Aorta (tissue), 5 donors: ENCODE measurements at regions not wholly inside any gene's neighbourhood (a gene's known extent, or its start where the extent isn't known, plus 50 kb on each side); places are given as distances from the start of the nearest gene placed in this dataset.

ENCODE experiments used
- ATAC-seq: fragments of 200-7000 bp; cut with Tn5 transposase; one replicate; pipeline ENCODE4 v1.9.1; 2022; ENCODE audit warnings: moderate library complexity; ENCODE audit not compliant: low FRiP score
- DNase-seq, 2 donors: peaks; one replicate each; pipeline ENCODE4 v3.0.0-alpha.2; 2020
- H3K27ac ChIP-seq, 2 donors: one replicate each; pipeline ENCODE4 v1.5.1; 2013; ENCODE audit warnings: low read length in 2 of 2, mild to moderate bottlenecking in 2 of 2, moderate library complexity in 2 of 2, control low read depth in 1 of 2, inconsistent platforms in 1 of 2, low read depth in 1 of 2
- H3K27me3 ChIP-seq, 2 donors: one replicate each; pipeline ENCODE4 v1.6.1; 2013; ENCODE audit warnings: control low read depth in 1 of 2, low read length in 1 of 2, mild to moderate bottlenecking in 1 of 2, moderate library complexity in 1 of 2; ENCODE audit not compliant: insufficient read depth in 2 of 2, control insufficient read depth in 1 of 2
- H3K36me3 ChIP-seq, 2 donors: one replicate each; pipeline ENCODE4 v1.6.1; 2013; ENCODE audit warnings: control low read depth in 1 of 2, low read length in 1 of 2, mild to moderate bottlenecking in 1 of 2; ENCODE audit not compliant: insufficient read depth in 2 of 2, control insufficient read depth in 1 of 2
- H3K4me1 ChIP-seq, 2 donors: one replicate each; pipeline ENCODE4 v1.6.1; 2013; ENCODE audit warnings: low read length in 2 of 2, control low read depth in 1 of 2, mild to moderate bottlenecking in 1 of 2, moderate library complexity in 1 of 2; ENCODE audit not compliant: insufficient read depth in 2 of 2, control insufficient read depth in 1 of 2
- H3K4me3 ChIP-seq, 2 donors: one replicate each; pipeline ENCODE4 v1.5.1; 2013; ENCODE audit warnings: low read length in 2 of 2, control low read depth in 1 of 2, mild to moderate bottlenecking in 1 of 2
- H3K9me3 ChIP-seq: one replicate; pipeline ENCODE4 v1.6.1; 2013; ENCODE audit warnings: mild to moderate bottlenecking, low read length; ENCODE audit not compliant: control insufficient read depth
- WGBS, 2 donors: extraction: QIAGEN DNeasy Blood & Tissue Kit; methylation state at CpG; one replicate each; pipeline ENCODE4 v1.1.7; 2013; 5-methylcytosine and 5-hydroxymethylcytosine counted together
- intact Hi-C, 2 donors: fragments of 100-400 bp; cut with DNase I; formaldehyde crosslinking; loops; one replicate each; pipeline versions ENCODE4 v1.14.2 to v1.15.0; 2022
- donor health status: healthy with polysubstance abuse.
- donor health status: Bipolar disorder and iron deficiency.
- donor health status: DM: no; HTN: no; CAD: no.
- donor health status: DM: no; HTN: no; CAD: no.
- donor health status: DM: yes; HTN: yes; CAD: no.

- H3K9me3 ChIP-seq, result no peaks in the 10 kb centered on the region
- no peak overlapping the region for H3K4me3 ChIP-seq
- H3K27me3 ChIP-seq, result no peaks in the 10 kb centered on the region
- no peaks in the 10 kb centered on the region for H3K36me3 ChIP-seq
- 95 to 96% methylated on average over 1 of the region's 1 CpG for WGBS, 2 donors
- H3K27ac ChIP-seq, result no peak overlapping the region
- H3K4me1 ChIP-seq, result no peaks in the 10 kb centered on the region
- intact Hi-C loops, result no loop called here
- no peak for ATAC-seq
- no peak for DNase-seq
These were observed 177.7 kb downstream of the GNAT3 start for GRCh38 chr7:80334196-80334595.

DNA sequence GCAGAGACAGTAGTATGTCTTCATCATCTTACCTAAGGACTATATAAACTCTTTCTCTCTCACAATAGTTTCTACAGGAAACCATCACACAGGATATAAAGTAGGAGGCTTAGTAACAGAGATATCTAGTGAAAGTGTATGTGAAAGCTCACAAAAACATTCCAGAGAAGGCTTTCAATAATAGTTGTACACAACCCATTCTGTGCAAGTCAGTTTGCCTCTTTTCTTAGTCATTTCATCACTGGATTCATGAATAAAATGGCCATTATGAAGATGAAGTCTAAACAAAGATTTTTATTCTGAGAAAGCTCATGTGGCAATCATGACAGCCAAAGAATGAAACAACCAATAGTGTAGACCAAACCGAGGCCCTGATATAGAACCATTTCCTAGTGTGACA lies 178.8 kb downstream of the GNAT3 start:
- ATAC-seq, result no peak
- H3K36me3 ChIP-seq, result no peaks in the 10 kb centered on the region
- DNase-seq, result no peak
- no peak overlapping the region for H3K4me3 ChIP-seq
- no peaks in the 10 kb centered on the region for H3K4me1 ChIP-seq
- no peaks in the 10 kb centered on the region for H3K9me3 ChIP-seq
- WGBS, 2 donors, result 33 to 42% methylated on average over 1 of the region's 1 CpG
- no peaks in the 10 kb centered on the region for H3K27me3 ChIP-seq
- intact Hi-C loops, result no loop called here
- no peak overlapping the region for H3K27ac ChIP-seq

DNA sequence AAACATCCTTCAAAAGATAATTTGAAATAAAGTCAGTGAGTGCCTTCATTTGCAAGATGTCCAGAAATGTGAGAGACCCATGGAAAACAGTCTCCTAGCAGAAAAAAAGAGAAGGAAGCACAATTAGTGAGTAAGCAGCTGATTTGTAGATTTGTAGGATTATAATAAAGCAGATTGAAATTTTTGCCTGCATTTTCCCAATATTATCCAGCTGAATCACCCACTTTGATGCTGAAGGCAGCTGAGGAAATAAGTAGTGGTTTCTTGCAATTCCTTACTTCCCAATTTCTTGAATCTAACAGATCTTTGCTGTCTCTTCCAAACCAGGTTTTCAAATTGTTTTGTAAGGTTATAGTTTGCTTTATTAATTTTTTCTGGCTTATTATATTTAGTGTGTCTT lies 181.4 kb downstream of the GNAT3 start:
- Histone ChIP-seq H3K27me3 (no peaks in the 10 kb centered on the region), H3K4me1 (no peaks in the 10 kb centered on the region), H3K27ac (no peak overlapping the region), H3K9me3 (no peaks in the 10 kb centered on the region), H3K36me3 (no peaks in the 10 kb centered on the region), H3K4me3 (no peak overlapping the region)
- no peak for DNase-seq
- intact Hi-C loops, result no loop called here
- no peak for ATAC-seq

DNA sequence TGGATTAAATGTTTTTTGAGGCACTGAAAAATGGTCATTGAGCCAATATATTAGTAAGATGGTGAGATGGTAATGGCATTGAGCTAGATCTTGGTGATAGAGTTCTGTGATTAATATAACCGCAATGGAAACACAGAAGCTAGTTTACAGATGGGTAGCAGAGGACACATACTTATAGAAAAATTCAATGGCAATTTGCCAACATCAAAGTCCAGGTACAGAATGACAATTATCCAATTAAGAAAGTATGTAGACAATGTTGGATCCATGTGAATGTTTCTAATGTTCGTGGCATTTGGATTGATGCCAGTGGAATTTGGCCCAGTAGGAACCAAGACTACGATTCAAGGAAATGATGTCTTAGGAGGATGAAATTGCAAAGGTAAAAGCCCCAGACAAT lies 187.8 kb downstream of the GNAT3 start:
- no peak overlapping the region for H3K27ac ChIP-seq
- no peak for ATAC-seq
- H3K9me3 ChIP-seq, result no peaks in the 10 kb centered on the region
- intact Hi-C loops, result no loop called here
- H3K4me3 ChIP-seq, result no peak overlapping the region
- H3K27me3 ChIP-seq, result no peaks in the 10 kb centered on the region
- WGBS, 2 donors, result 34 to 42% methylated on average over 3 of the region's 3 CpGs
- no peaks in the 10 kb centered on the region for H3K4me1 ChIP-seq
- no peaks in the 10 kb centered on the region for H3K36me3 ChIP-seq
- DNase-seq, result no peak

DNA sequence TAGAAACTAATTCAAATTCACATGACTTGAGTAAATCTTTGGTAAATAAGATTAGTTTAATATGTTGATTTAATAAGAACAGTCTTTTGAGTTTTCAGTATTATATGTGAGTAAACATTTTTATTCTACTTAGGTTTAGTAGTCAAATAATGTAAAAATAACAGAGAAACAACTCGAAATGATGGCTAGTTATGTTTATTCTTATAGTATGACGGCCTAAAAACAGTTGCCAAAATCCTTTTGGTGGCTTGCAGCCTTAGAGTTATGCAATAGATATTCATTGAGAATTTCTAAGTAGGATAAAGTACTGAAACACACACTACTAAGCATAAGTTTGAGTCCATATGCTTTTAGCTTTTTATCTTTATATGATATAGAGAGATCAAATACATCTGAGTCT lies 184.8 kb downstream of the GNAI1 start:
- H3K4me3 ChIP-seq, result no peak overlapping the region
- H3K36me3 ChIP-seq, result no peaks in the 10 kb centered on the region
- no peaks in the 10 kb centered on the region for H3K27me3 ChIP-seq
- H3K9me3 ChIP-seq, result no peaks in the 10 kb centered on the region
- WGBS, 2 donors, result 68 to 71% methylated on average over 2 of the region's 2 CpGs
- intact Hi-C loops, result no loop called here
- DNase-seq (no peak), ATAC-seq (no peak)
- no peaks in the 10 kb centered on the region for H3K4me1 ChIP-seq
- no peak overlapping the region for H3K27ac ChIP-seq

DNA sequence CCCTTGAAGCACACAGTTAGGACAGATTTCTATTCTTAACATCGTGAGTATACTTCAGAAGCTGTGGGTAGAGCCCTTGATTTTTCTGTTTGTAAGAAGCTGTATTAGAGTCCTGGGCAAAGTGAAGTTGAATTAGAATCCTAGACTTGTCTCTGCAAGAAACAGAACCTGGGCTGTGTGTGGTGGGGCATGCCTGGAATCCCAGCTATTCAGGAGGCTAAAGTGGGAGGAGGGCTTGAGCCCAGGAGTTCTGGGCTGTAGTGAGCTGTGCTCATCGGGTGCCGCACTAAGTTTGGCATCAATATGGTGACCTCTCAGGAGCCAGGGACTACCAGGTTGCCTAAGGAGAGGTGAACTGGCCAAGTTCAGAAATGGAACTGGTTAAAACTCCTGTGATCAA lies 183.4 kb downstream of the GNAI1 start:
- WGBS, 2 donors, result 84 to 89% methylated on average over 3 of the region's 3 CpGs
- no peaks in the 10 kb centered on the region for H3K36me3 ChIP-seq
- intact Hi-C loops, result no loop called here
- H3K27ac ChIP-seq, result no peak overlapping the region
- no peak for ATAC-seq
- no peak overlapping the region for H3K4me3 ChIP-seq
- no peaks in the 10 kb centered on the region for H3K27me3 ChIP-seq
- no peak for DNase-seq
- H3K4me1 ChIP-seq, result no peaks in the 10 kb centered on the region
- H3K9me3 ChIP-seq, result no peaks in the 10 kb centered on the region

- ATAC-seq, result no peak
These were observed 182.2 kb downstream of the GNAI1 start for GRCh38 chr7:80316811-80317210.

GRCh38 chr7:80313716-80314115 lies 179.1 kb downstream of the GNAI1 start:
- no peak for ATAC-seq
- WGBS, 2 donors, result 96 to 97% methylated on average over 3 of the region's 3 CpGs
- Histone ChIP-seq H3K4me3 (no peak overlapping the region), H3K4me1 (peaks cover 0 to 2% of the 10 kb centered on the region in 2 donors), H3K9me3 (no peaks in the 10 kb centered on the region), H3K27me3 (no peaks in the 10 kb centered on the region), H3K36me3 (no peaks in the 10 kb centered on the region), H3K27ac (no peak overlapping the region)
- intact Hi-C loops, result no loop called here
- no peak for DNase-seq

More at GRCh38 chr7:80316811-80317210, 182.2 kb downstream of the GNAI1 start:
- WGBS, 2 donors, result 95 to 97% methylated on average over 2 of the region's 2 CpGs
- intact Hi-C loops, result no loop called here
- Histone ChIP-seq H3K27ac (no peak overlapping the region), H3K27me3 (no peaks in the 10 kb centered on the region), H3K36me3 (no peaks in the 10 kb centered on the region), H3K4me3 (no peak overlapping the region), H3K4me1 (peaks cover 0 to 2% of the 10 kb centered on the region in 2 donors), H3K9me3 (no peaks in the 10 kb centered on the region)
- no peak for DNase-seq

GRCh38 chr7:80313067-80313626 lies 178.5 kb downstream of the GNAI1 start:
- no peaks in the 10 kb centered on the region for H3K9me3 ChIP-seq
- no peak overlapping the region for H3K27ac ChIP-seq
- intact Hi-C loops, result no loop called here
- H3K36me3 ChIP-seq, result no peaks in the 10 kb centered on the region
- no peak for ATAC-seq
- no peak for DNase-seq
- H3K4me3 ChIP-seq, result no peak overlapping the region
- 94 to 95% methylated on average over 6 of the region's 6 CpGs for WGBS, 2 donors
- peaks cover 0 to 2% of the 10 kb centered on the region in 2 donors for H3K4me1 ChIP-seq
- no peaks in the 10 kb centered on the region for H3K27me3 ChIP-seq
